ENCODE measurements at regions not wholly inside any gene's neighbourhood (a gene's known extent, or its start where the extent isn't known, plus 50 kb on each side); places are given as distances from the start of the nearest gene placed in this dataset.
A peak's percentile ranks its signal among the peaks of the same experiment; 100 is the strongest.

DNA sequence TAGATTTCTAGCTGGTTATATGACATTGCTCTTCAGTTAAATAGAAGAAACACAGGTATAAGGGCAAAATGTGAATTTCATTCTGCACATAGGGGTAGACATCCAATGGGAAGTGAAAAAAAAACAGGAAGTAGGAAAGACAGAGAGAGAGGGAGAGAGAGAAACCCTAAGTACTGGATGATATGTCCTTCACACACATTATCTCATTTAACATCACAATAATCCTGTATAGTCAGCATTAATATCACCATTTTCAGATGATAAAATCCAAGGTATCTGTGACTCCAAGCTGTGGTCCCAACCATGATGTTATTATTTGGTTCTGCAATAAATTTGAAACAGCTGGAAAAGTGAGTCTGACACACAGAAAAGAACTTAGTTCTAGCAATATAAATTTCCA is 759.9 kb downstream of the SATB2 start:
- no peak for DNase-seq

DNA sequence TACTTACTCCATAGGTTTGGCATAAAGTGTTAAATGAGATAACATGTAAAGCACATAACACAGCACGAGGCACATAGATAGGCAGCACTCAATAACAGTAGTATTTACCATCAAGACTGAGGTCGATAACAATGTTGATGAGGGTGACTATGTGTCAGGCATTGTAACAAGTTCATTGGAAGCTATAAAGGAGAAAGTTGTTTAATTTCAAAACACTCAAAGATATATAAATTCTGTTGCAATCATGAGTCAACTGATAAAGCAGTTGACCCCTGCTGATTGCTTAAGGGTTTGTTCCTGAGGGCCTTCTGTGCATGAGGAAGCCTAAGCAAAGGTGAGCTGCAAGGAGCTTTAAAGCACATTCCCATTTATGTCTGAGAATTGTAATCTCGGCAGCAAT is 760.5 kb downstream of the SATB2 start:
- no peak for DNase-seq

DNA sequence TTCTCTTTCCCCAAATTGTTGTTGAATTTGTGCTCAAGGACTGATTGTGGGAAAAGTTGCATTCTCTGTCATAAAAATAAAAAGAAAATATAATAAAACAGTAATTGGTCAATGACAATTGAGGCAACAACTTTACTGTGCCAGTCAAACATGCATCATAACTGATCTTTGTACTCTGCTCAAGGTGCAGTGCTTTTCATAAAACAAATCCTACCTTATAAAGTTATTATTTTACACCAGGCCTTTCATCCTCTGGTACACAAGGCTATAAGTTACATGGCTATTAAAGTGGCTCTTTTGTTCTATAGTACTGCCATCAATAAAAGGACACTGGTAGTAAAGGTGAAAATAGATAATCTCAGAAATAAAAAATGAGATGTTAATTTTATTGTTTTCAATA is 761.9 kb downstream of the SATB2 start:
- DNase-seq, result no peak

- DNase-seq, result no peak
Measured at GRCh38 chr2:198692907-198693510, 764.7 kb downstream of the SATB2 start.

- DNase-seq, result no peak
Measured at GRCh38 chr2:198691236-198691635, 766.5 kb downstream of the SATB2 start.

DNA sequence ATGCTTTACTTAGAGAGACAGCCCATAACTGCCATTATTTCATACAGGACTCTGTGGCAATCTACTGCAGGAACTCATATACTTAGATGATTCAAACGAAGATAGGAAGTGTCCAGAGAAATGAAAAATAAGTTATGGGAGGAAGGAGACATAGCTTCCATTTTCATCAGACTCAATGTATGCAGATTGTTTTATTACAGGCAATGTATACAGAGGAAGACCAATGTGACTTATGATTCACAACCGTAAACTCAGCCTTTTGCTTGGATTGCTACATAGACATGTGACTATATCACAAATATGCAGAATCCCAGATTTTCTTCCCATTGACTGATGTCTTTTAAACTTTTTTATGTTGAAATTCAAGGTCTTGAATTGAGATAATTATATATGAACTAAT is 793.4 kb downstream of the SATB2 start:
- DNase-seq, result no peak

DNA sequence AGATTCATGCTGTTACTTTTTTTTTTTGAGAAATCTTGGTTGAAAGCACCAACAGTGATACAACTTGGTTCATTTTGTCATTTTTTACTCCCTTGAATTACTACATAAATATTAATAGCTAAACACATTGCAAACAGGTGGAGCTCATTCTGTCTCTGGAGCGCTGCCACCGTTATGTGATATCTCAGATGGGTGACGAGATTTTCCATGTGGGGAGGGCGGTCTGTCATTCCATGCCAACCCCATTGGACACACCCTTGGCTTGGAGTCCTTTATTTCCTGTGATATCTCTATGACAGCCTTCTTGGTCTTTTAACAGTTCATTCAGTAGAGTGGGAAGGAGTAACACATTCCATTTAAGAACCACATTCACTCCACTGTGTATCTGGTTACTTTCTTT is 794.8 kb downstream of the SATB2 start:
- no peak for DNase-seq

DNA sequence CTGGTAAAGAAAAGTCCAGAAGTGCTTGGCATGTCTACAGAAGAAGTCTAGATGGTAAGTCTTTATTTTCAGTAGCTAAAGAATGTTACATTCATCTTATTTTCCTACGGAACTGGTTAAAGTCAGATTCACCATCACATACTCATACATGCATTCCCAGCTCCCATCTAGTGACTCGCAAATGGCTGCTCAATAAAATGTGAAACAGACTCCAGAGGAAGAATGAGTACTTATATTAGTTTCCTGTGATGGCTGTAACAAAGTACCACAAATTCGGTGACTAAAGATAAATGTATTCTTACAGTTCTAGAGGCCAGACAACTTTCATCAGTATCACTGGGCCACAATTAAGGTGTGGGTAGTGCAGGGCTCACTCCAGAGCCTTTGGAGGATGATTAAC is 797.2 kb downstream of the SATB2 start:
- no peak for DNase-seq

DNA sequence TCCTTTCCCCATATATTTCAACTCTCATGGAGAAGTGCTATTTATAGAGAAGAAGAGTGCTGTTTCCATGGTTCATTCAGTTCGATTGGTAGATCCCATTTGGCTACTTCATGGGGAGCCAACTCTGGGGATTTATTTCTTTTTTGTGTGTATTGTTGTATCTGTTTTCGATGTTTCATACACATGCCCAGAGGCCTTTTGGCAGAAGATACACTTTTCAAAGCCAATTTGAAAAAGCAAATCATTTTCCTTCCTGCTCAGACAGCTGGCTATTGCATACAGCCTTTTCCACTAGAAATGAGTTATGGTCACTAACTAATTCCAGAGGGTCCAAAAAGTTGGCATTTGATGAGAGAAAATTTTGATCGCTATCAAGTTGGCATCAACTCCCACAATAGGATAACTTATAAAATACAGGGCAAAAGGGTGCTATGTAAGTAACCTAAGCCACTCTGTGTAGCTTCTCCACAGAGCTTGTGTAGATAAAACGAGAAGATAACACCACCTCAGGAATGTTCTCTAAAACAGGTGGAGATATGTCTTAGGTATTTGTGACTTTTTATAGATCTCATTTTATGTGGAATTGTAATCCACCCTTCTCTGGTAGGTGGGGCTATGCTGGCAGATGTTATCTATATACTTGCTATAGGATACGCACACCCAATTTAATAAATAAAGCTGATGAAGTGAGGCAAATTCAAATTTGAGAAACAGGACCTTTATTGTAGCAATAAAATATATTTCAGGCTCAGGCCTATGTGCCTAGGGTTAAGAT is 798.5 kb downstream of the SATB2 start:
- DNase-seq, result no peak

DNA sequence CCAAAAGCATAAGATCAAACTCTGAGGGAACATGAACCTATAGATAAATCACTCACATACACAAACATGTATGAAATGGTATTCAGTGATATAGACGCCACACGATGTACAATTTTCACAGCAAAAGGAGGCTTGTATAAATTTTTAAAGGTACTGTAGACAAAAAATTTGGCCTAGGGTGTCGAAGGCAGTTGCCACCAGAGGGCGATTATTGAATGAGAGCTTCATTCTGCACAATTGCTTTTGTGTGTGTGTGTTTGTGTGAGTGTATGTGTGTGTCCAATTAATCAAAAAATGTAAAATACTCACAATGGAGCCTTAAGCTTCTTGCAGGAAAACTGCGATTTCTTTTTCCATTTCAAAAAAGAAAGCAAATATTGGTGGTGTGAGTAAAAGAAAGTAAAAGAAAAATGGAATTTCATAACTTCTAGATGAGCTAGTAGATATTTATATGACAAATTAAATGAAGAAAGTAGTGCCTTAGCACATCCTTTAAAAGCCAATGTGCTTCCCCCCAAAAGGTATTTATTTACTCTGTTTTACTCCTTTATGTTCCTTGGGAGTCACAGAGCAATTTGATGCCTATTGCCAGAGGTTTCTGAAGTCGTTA is 800.1 kb downstream of the SATB2 start:
- DNase-seq, result peak; percentile 43

DNA sequence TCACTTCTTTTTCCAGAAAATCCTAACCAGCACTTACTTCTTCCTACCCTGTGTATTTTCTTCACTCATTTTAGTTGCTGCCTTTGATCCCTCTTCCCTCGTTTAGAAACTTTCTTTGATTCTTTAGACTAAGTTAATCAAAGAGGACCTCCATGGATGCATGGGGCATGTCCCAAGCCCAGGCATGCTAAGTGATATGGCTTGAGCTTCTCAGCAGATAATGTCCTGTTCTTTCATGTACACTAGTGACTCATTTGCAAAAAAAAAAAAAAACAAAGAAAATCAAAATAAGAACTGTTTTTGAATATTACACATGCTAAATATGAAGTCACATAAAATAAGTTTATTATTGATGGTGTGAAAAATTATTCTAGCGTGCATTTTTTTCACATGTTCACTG is 800.9 kb downstream of the SATB2 start:
- no peak for DNase-seq

DNA sequence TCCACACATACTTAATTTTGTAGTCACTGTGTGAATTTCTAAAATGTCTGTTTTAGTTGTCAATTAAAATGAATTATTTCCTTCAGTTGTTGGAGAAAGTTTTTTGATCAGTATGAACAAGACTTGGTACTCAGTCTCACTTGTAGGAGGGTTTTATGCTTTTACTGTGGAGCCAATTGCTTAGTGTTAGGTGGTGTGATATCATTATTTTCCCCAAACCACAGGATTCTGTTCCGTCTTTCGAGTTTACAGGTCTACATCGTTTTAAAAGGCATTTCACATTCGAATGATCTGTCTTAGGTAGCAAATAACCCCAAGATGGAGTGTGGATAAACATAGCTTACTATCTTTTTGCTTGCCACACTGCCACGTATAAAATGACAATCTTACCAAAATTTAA is 803.1 kb downstream of the SATB2 start:
- DNase-seq, result no peak

- no peak for DNase-seq
Measured at GRCh38 chr2:198653311-198653710, 804.4 kb downstream of the SATB2 start.

DNA sequence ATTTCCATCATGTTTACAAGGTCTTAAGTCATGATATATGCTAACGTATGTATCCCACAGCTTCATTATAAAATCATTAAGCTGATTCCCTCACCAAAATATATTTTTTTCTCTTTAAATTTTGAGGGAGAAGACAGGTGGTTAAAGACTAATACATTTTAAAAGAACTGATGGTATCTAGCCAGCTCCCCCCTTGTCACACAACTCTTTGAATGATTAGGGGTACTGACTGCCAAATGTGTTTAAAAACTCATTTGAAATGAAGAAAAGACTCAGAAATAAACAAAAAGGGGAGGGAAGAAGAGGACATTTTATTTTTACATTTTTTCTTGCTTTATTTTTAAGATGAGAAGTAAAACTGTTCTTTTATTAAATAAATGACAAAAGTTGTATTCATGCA is 805.3 kb downstream of the SATB2 start:
- no peak for DNase-seq

GRCh38 chr2:198645816-198646215 is 811.9 kb downstream of the SATB2 start:
- DNase-seq, result no peak

DNA sequence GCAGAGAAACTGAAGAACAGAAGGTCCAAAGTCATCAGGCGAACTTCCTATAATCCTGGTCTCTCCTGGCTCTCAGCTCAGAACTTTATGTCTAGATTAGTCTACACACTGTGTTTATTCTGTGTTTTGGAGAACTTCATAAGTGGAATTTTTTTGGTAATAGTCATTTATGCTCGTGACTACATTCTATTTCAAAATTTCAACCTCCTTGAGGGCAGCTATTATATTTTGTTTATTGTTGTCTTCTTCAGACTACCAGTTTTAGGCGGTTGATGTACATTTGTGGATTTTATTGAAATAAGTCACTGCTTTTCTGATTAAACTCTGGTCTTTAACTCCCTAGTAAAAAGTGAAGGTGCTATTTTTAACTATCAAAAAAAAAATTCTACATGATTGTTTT is 816.6 kb downstream of the SATB2 start:
- no peak for DNase-seq

DNA sequence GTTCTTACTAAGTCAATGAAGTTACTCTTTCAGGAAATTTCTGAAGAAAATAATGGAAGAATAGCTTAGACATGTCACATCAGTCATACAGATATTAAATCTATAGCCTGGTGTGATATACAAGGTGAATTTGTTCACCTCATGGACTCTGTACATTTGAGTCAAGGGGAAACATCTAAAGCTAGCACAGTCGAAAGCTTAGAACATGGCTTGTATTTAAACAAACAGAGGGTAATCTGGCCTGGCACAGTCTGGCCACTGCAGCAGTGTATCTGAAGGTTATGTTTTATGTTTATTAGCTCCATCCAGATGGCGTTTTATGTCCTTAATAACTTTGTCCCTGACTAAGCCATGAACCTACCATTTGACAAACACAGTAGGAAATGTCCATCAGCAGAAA is 817.3 kb downstream of the SATB2 start:
- no peak for DNase-seq

DNA sequence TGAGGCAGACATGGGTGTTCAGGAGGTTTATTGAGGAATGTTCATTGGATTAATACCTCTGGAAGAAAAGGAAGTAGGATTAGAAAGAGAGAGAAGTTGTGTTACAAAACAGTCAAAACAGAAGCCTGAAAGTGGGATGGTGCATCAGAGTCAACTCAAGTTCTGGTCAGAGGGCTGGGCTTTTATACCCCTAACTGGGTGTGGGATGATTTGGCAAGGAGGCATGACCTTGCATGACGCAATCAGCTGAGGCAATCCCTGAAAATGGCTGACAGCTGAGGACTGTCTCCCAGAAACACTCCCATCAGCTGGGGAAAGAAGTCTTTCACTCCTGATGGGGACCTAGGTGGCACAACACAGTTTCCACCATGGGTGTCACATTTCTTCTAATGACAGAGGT is 818.2 kb downstream of the SATB2 start:
- DNase-seq, result no peak

- DNase-seq, result no peak
Measured at GRCh38 chr2:198638577-198638976, 819.2 kb downstream of the SATB2 start.

- DNase-seq, result no peak
Measured at GRCh38 chr2:198630384-198630783, 826.0 kb downstream of the PLCL1 start.

DNA sequence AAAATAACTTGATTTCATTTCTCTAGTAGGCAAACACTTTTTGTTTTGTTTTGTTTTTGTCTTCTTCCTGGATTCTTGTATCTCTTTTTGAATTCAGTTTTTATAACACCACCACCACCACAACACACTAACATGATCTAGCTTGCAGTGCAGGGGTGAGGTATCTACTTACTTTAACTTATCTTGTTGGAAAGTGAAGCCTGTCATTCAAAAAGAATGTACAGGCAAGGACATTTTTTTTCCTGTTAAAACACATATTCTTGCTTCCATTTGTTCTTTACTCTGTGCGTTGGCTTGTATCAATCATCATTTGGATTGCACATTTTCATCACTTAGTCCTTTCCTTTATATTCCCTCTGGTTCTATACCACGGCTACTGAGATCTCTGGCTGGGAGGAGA is 824.2 kb downstream of the PLCL1 start:
- no peak for DNase-seq

GRCh38 chr2:198622986-198623730 is 818.8 kb downstream of the PLCL1 start:
- no peak for DNase-seq

- DNase-seq, result no peak
Measured at GRCh38 chr2:198615972-198616371, 811.6 kb downstream of the PLCL1 start.

GRCh38 chr2:198611201-198611600 is 806.8 kb downstream of the PLCL1 start:
- DNase-seq, result no peak
